A549 (cell line): ENCODE measurements at regions not wholly inside any gene's neighbourhood (a gene's known extent, or its start where the extent isn't known, plus 50 kb on each side); places are given as distances from the start of the nearest gene placed in this dataset.

Experiments used
- ATAC-seq, 2 experiments: fragments of 200-7000 bp in 1 of 2; fragments of >200 bp in 1 of 2; cut with Nextera tagmentation in 1 of 2; cut with Tn5 transposase in 1 of 2; 3 replicates each; pipeline versions ENCODE4 v1.8.0 to v1.9.1; 2018 to 2020; ENCODE audit warnings: mild to moderate bottlenecking in 1 of 2, moderate library complexity in 1 of 2
- CTCF ChIA-PET: fragments of 300-600 bp; sonication (Branson Sonifier 250); formaldehyde crosslinking; extraction: SDS; loops from one replicate; lab custom pipeline; 2021; ENCODE audit warnings: antibody characterized with exemption, inconsistent platforms; lab: Yijun Ruan, JAX
- POLR2A ChIA-PET: fragments of 350-600 bp; formaldehyde crosslinking; extraction: SDS; loops from one replicate; lab custom pipeline; 2021; ENCODE audit warnings: antibody characterized with exemption, inconsistent platforms; lab: Yijun Ruan, JAX
- DNase-seq, 2 experiments: peaks; one replicate each; pipeline versions ENCODE4 v3.0.0 to v3.0.0-alpha.2; 2011 to 2016; ENCODE audit warnings: low read depth in 1 of 2, low spot score in 1 of 2
- FAIRE-seq: peaks from 2 replicates; lab custom pipeline; 2011; peaks lifted over from hg19 to GRCh38; lab: Jason Lieb, UNC
- H3K27ac ChIP-seq, 2 experiments: fragments of >200 bp; sonication (Bioruptor Twin); formaldehyde crosslinking; 3 replicates each; pipeline ENCODE4 v1.5.1; 2016 to 2017
- H3K4me1 ChIP-seq: fragments of >200 bp; sonication (Bioruptor Twin); formaldehyde crosslinking; 3 replicates; pipeline ENCODE4 v1.6.1; 2016
- H3K4me2 ChIP-seq: fragments of >200 bp; sonication (Bioruptor Twin); formaldehyde crosslinking; 3 replicates; pipeline ENCODE4 v1.6.1; 2016
- H3K4me3 ChIP-seq: fragments of >200 bp; sonication (Bioruptor Twin); formaldehyde crosslinking; 3 replicates; pipeline ENCODE4 v1.5.1; 2016
- H3K9me3 ChIP-seq: fragments of >200 bp; sonication (Bioruptor Twin); formaldehyde crosslinking; 3 replicates; pipeline ENCODE4 v1.6.1; 2016
- ATOH8 ChIP-seq: fragments of 250-450 bp; sonication (Bioruptor Pico); IDR thresholded peaks from 2 replicates; pipeline ENCODE4 v1.5.0; 2020; ENCODE audit warnings: low read depth, mild to moderate bottlenecking, moderate library complexity
- BHLHE40 ChIP-seq: IDR thresholded peaks from 2 replicates; pipeline ENCODE4 v1.6.1; 2012; ENCODE audit warnings: low read depth, low read length, inconsistent platforms
- CEBPB ChIP-seq, 2 experiments: fragments of >200 bp in 1 of 2; sonication (Bioruptor Twin) in 1 of 2; formaldehyde crosslinking in 1 of 2; IDR thresholded peaks; 2 replicates each; pipeline ENCODE4 v1.6.1; 2012 to 2016
- CHD4 ChIP-seq: fragments of 200-600 bp; sonication (generic); IDR thresholded peaks from 2 replicates; pipeline ENCODE4 v1.6.1; 2016; ENCODE audit warnings: antibody characterized with exemption, mild to moderate bottlenecking, borderline replicate concordance
- E2F6 ChIP-seq: IDR thresholded peaks from 2 replicates; pipeline ENCODE4 v1.6.1; 2012; ENCODE audit warnings: low read depth, borderline replicate concordance
- FOSL2 ChIP-seq, 2 experiments: fragments of 450-650 bp in 1 of 2; fragments of >200 bp in 1 of 2; sonication (Bioruptor Twin) in 1 of 2; formaldehyde crosslinking; IDR thresholded peaks; 2 replicates each; pipeline versions ENCODE4 v1.5.0 to v1.6.1; 2016 to 2020; ENCODE audit warnings: mild to moderate bottlenecking in 1 of 2, moderate library complexity in 1 of 2
- HDAC2 ChIP-seq: fragments of 200-600 bp; sonication (generic); IDR thresholded peaks from 2 replicates; pipeline ENCODE4 v1.6.1; 2016
- HEYL ChIP-seq: fragments of 250-450 bp; sonication (Bioruptor Pico); IDR thresholded peaks from 2 replicates; pipeline ENCODE4 v1.8.0; 2021; ENCODE audit warnings: mild to moderate bottlenecking, moderate library complexity
- HOXB13 ChIP-seq: fragments of 250-450 bp; sonication (Bioruptor Pico); IDR thresholded peaks from 2 replicates; pipeline ENCODE4 v1.5.0; 2020; ENCODE audit warnings: low read depth, mild to moderate bottlenecking, moderate library complexity
- JUNB ChIP-seq: fragments of >200 bp; sonication (Bioruptor Twin); formaldehyde crosslinking; IDR thresholded peaks from 2 replicates; pipeline ENCODE4 v1.6.1; 2016
- KDM5A ChIP-seq: fragments of 200-600 bp; sonication (generic); IDR thresholded peaks from 2 replicates; pipeline ENCODE4 v1.6.1; 2016; ENCODE audit warnings: antibody characterized with exemption, mild to moderate bottlenecking
- MAFK ChIP-seq: fragments of 450-650 bp; IDR thresholded peaks from 2 replicates; pipeline ENCODE4 v1.6.1; 2014; ENCODE audit not compliant: partially characterized antibody
- MAZ ChIP-seq: fragments of 150-350 bp; IDR thresholded peaks from 2 replicates; pipeline ENCODE4 v1.6.1; 2014; ENCODE audit warnings: antibody characterized with exemption, low read depth, low read length, borderline replicate concordance
- NFE2L2 ChIP-seq: fragments of 150-350 bp; conservative IDR thresholded peaks from 2 replicates; pipeline ENCODE4 v1.6.1; 2014; ENCODE audit warnings: low read length
- NR3C1 ChIP-seq: fragments of >200 bp; sonication (Bioruptor Twin); formaldehyde crosslinking; IDR thresholded peaks from 3 replicates; pipeline ENCODE4 v1.6.1; 2017
- POLR2AphosphoS2 ChIP-seq: conservative IDR thresholded peaks from 2 replicates; pipeline ENCODE4 v1.6.1; 2012; ENCODE audit warnings: low read length, improper control_type of control experiment, inconsistent platforms
- TFCP2L1 ChIP-seq: fragments of 250-450 bp; sonication (Bioruptor Pico); IDR thresholded peaks from 2 replicates; pipeline ENCODE4 v1.5.0; 2021; ENCODE audit warnings: mild to moderate bottlenecking
- ZC3H11A ChIP-seq: fragments of 450-650 bp; IDR thresholded peaks from 2 replicates; pipeline ENCODE4 v1.6.1; 2014; ENCODE audit warnings: antibody characterized with exemption, mild to moderate bottlenecking
- ZFP36 ChIP-seq: fragments of 450-650 bp; IDR thresholded peaks from 2 replicates; pipeline ENCODE4 v1.6.1; 2014; ENCODE audit warnings: borderline replicate concordance; ENCODE audit not compliant: partially characterized antibody
- ZNF302 ChIP-seq: fragments of 250-450 bp; sonication (Bioruptor Pico); IDR thresholded peaks from 2 replicates; pipeline ENCODE4 v1.9.0; 2021; ENCODE audit warnings: inconsistent platforms, mild to moderate bottlenecking, moderate library complexity
- WGBS: methylation state at CpG from one replicate; pipeline ENCODE4 v1.1.6; 2017; ENCODE audit errors: missing lambda C conversion rate; 5-methylcytosine and 5-hydroxymethylcytosine counted together
- TF ChIP-seq, protein P1 (sequence below): fragments of 250-450 bp; sonication (Bioruptor Pico); IDR thresholded peaks from 2 replicates; pipeline ENCODE4 v1.5.0; 2021; ENCODE audit warnings: mild to moderate bottlenecking, moderate library complexity, borderline replicate concordance
- TF ChIP-seq, protein P2 (sequence below): fragments of >200 bp; sonication (Bioruptor Twin); formaldehyde crosslinking; IDR thresholded peaks from 3 replicates; pipeline ENCODE4 v1.5.1; 2016

DNA sequence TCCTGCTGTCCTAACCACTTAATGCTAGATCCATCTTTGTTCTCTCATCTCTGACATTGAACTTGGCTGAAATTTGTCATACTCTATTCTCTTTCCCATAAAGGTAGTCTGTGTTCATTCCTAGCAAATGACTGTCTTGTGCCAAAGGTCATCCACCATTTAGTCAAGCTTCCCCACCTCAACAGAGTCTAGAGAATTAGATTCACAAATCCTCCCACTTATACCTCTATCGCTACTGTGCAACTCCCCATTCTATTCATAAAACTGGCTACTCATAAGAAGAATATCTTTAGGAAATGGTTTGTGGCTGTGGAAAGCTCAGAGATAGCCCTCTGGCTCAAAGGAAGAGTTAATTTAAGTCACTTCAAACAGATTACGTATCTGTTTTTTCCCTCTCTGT, 59.7 kb upstream of the MBNL1 start (continued):
- no peak for TF ChIP-seq BHLHE40
- TF ChIP-seq TFCP2L1: no peak
- no peak for TF ChIP-seq MAFK
- TF ChIP-seq ZFP36: no peak

- Histone ChIP-seq H3K4me3 (no peak overlapping the region), H3K27ac (no peak overlapping the region), H3K9me3 (no peaks in the 10 kb centered on the region), H3K4me2 (no peak overlapping the region), H3K4me1 (peaks cover 6% of the 10 kb centered on the region; the same call in 1 of the 3 replicates)
- TF ChIP-seq, protein P1, sequence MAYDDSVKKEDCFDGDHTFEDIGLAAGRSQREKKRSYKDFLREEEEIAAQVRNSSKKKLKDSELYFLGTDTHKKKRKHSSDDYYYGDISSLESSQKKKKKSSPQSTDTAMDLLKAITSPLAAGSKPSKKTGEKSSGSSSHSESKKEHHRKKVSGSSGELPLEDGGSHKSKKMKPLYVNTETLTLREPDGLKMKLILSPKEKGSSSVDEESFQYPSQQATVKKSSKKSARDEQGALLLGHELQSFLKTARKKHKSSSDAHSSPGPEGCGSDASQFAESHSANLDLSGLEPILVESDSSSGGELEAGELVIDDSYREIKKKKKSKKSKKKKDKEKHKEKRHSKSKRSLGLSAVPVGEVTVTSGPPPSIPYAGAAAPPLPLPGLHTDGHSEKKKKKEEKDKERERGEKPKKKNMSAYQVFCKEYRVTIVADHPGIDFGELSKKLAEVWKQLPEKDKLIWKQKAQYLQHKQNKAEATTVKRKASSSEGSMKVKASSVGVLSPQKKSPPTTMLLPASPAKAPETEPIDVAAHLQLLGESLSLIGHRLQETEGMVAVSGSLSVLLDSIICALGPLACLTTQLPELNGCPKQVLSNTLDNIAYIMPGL: no peak
- TF ChIP-seq POLR2AphosphoS2 (no peak), ATOH8 (CRISPR knock-in tag) (no peak), NR3C1 (no peak), MAFK (no peak), CEBPB (IDR thresholded peaks at IDR 0.05) (no peak), MAZ (no peak), HEYL (no peak), CHD4 (no peak), JUNB (no peak), HOXB13 (CRISPR knock-in tag) (no peak), ZNF302 (CRISPR knock-in tag) (no peak)
- 71% methylated on average over 5 of the region's 5 CpGs for WGBS
- CTCF ChIA-PET: interaction anchor here (0.8 to 1.2 kb wide), 2 partner anchors 32 to 234 kb away, joined by 3 read pairs; no protein-coding TSS in a partner anchor
- FAIRE-seq: no peak
- no peak for ATAC-seq
- POLR2A ChIA-PET: no interaction called here
- no peak for DNase-seq
Observed at GRCh38 chr3:152209776-152210175, 59.0 kb upstream of the MBNL1 start.

GRCh38 chr3:152210697-152211096, 58.0 kb upstream of the MBNL1 start:
- 80% methylated on average over 2 of the region's 2 CpGs for WGBS
- no peaks in the 10 kb centered on the region for H3K9me3 ChIP-seq
- ChIA-PET CTCF (no interaction called here), POLR2A (no interaction called here)
- ATAC-seq (no peak), FAIRE-seq (no peak), DNase-seq (no peak)
- TF ChIP-seq MAFK: peak; percentile 70
- TF ChIP-seq CEBPB (IDR thresholded peaks at IDR 0.05): no peak
- TF ChIP-seq NFE2L2: no peak
- TF ChIP-seq E2F6: no peak
- H3K27ac ChIP-seq: no peak overlapping the region
- no peak overlapping the region for H3K4me3 ChIP-seq
- peaks cover 6% of the 10 kb centered on the region; the same call in 1 of the 3 replicates for H3K4me1 ChIP-seq
- H3K4me2 ChIP-seq: no peak overlapping the region

DNA sequence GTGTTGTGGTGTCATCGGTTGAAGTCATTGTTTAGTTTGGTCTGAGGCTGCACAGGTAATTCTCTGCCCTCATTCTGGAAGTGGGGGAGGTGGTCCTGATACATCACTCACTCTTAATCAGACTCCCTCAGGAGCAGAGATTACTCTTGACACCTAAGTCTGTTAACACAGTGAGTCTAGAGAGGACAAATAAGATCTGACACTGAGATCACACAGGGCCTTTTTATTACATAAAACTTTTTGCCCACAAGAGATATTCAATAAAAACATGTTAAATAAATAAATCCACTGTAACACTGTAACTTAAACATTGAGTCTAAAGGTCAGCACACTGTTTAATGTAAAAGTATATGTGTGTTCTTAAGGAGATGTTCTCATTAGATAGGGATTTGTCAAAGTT, 57.1 kb upstream of the MBNL1 start:
- Histone ChIP-seq H3K4me3 (no peak overlapping the region), H3K4me1 (peaks cover 6% of the 10 kb centered on the region; the same call in 1 of the 3 replicates), H3K27ac (no peak overlapping the region), H3K9me3 (no peaks in the 10 kb centered on the region), H3K4me2 (no peak overlapping the region)
- ATAC-seq: no peak
- CTCF ChIA-PET: interaction anchor here (0.7 to 1.6 kb wide), 2 partner anchors 10 to 232 kb away, joined by 3 read pairs; no protein-coding TSS in a partner anchor
- TF ChIP-seq FOSL2 (IDR thresholded peaks at IDR 0.05): no peak
- no peak for TF ChIP-seq FOSL2 (CRISPR knock-in tag; IDR thresholded peaks at IDR 0.05)
- TF ChIP-seq KDM5A: no peak
- no peak for TF ChIP-seq HOXB13 (CRISPR knock-in tag)
- no peak for TF ChIP-seq NFE2L2
- TF ChIP-seq, protein P2, sequence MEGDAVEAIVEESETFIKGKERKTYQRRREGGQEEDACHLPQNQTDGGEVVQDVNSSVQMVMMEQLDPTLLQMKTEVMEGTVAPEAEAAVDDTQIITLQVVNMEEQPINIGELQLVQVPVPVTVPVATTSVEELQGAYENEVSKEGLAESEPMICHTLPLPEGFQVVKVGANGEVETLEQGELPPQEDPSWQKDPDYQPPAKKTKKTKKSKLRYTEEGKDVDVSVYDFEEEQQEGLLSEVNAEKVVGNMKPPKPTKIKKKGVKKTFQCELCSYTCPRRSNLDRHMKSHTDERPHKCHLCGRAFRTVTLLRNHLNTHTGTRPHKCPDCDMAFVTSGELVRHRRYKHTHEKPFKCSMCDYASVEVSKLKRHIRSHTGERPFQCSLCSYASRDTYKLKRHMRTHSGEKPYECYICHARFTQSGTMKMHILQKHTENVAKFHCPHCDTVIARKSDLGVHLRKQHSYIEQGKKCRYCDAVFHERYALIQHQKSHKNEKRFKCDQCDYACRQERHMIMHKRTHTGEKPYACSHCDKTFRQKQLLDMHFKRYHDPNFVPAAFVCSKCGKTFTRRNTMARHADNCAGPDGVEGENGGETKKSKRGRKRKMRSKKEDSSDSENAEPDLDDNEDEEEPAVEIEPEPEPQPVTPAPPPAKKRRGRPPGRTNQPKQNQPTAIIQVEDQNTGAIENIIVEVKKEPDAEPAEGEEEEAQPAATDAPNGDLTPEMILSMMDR: no peak
- TF ChIP-seq E2F6: no peak
- TF ChIP-seq NR3C1: no peak
- TF ChIP-seq HDAC2: no peak
- TF ChIP-seq ZC3H11A: no peak
- DNase-seq: no peak
- no peak for FAIRE-seq
- POLR2A ChIA-PET: no interaction called here
- 94% methylated on average over 1 of the region's 1 CpG for WGBS
